Large intestine (tissue), 3 donors: ENCODE measurements at regions not wholly inside any gene's neighbourhood (a gene's known extent, or its start where the extent isn't known, plus 50 kb on each side); places are given as distances from the start of the nearest gene placed in this dataset.

Source experiments
- DNase-seq, 2 donors: peaks; one replicate each; pipeline versions ENCODE4 v3.0.0 to v3.0.0-alpha.2; 2013
- H3K27ac ChIP-seq: one replicate; pipeline ENCODE4 v1.5.1; 2013; ENCODE audit warnings: low read length
- H3K27me3 ChIP-seq: 2 replicates; pipeline ENCODE4 v1.6.1; 2013; ENCODE audit warnings: low read length; ENCODE audit not compliant: control insufficient read depth, insufficient read depth
- H3K36me3 ChIP-seq: 2 replicates; pipeline ENCODE4 v1.6.1; 2013; ENCODE audit warnings: low read length; ENCODE audit not compliant: control insufficient read depth, insufficient read depth
- H3K4me1 ChIP-seq: one replicate; pipeline ENCODE4 v1.6.1; 2013; ENCODE audit warnings: low read length; ENCODE audit not compliant: control insufficient read depth, insufficient read depth
- H3K4me3 ChIP-seq: one replicate; pipeline ENCODE4 v1.5.1; 2013; ENCODE audit warnings: low read length
- H3K9me3 ChIP-seq: one replicate; pipeline ENCODE4 v1.6.1; 2013; ENCODE audit warnings: mild to moderate bottlenecking, low read depth, low read length, moderate library complexity; ENCODE audit not compliant: control insufficient read depth
- WGBS: methylation state at CpG from one replicate; pipeline ENCODE4 v1.1.5; 2013; ENCODE audit warnings: low lambda C conversion rate; ENCODE audit not compliant: insufficient coverage; 5-methylcytosine and 5-hydroxymethylcytosine counted together

DNA sequence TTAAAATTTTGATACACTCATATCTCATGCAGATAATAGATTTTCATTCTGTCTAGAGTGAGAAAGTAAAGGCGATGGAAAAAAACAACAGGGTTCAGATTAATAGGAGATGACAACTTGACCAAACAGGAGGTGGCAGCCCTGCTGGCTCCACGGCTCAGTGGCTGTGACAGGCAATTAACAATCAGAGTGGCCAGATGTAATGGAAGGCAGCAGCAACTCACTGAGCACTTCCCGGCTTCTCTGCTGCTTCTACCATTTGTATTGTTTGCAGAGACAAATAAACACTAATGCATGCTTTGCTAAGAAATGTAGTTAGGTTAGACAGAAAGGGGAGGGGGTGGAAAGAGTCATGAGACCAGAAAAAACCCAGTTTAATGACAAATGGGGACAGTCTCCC is 473.0 kb upstream of the SLC10A2 start:
- peak in 1 of 2 donors; percentile 7 for DNase-seq

DNA sequence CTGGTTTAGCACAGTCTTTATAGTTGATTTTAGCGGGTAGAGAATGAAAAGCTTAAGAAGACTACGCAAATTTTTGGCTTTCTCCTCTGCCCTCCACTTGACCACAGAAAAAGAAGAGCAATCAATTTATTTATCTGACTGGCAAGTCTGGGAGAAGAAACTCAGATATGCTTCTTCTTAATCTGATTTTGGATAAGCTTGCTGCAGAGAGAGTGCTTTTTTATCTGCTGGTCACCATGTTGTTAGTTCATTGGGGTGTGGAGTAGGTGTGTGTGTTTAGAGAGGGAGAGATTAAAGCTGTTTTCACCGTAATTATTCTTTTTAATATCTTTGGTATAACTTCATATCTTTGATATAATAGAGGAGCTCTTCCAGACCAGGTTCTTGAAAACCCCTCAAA is 471.4 kb upstream of the SLC10A2 start:
- Histone ChIP-seq H3K4me1 (no peaks in the 10 kb centered on the region), H3K27me3 (no peaks in the 10 kb centered on the region), H3K4me3 (no peak overlapping the region), H3K27ac (no peak overlapping the region), H3K9me3 (no peaks in the 10 kb centered on the region), H3K36me3 (no peaks in the 10 kb centered on the region)
- no peak for DNase-seq
- WGBS = 40% methylated on average over 1 of the region's 3 CpGs

More for the DNA sequence above, 473.0 kb upstream of the SLC10A2 start:
- Histone ChIP-seq H3K36me3 (no peaks in the 10 kb centered on the region), H3K27ac (no peak overlapping the region), H3K4me1 (no peaks in the 10 kb centered on the region), H3K4me3 (no peak overlapping the region), H3K27me3 (no peaks in the 10 kb centered on the region), H3K9me3 (no peaks in the 10 kb centered on the region)
- no CpG with 5 or more reads among the region's 3 CpGs for WGBS

DNA sequence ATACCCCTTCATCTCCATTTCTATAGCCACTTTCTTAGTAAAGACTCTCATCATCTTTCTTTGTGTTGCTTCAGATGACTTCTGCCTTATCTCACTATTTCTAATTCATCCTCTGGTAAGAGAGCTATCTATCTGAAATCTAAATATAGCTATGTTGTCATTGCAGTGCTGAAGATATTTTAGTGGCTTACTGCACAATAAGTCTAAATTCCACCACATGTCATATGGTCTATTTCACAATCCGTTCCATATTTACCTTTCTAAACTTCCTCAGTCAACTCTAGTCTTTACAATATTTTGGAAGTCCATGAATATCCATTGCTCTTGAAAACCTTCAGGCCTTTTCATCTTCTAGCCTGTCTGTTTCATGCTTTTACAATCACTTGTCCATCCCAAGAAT is 465.1 kb upstream of the SLC10A2 start:
- Histone ChIP-seq H3K4me1 (peaks cover 16% of the 10 kb centered on the region), H3K4me3 (no peak overlapping the region), H3K27me3 (no peaks in the 10 kb centered on the region), H3K27ac (peak overlapping the region; percentile 71), H3K9me3 (no peaks in the 10 kb centered on the region), H3K36me3 (no peaks in the 10 kb centered on the region)
- peak; percentile 70 to 85 for DNase-seq
- 25% methylated on average over 1 of the region's 1 CpG for WGBS

DNA sequence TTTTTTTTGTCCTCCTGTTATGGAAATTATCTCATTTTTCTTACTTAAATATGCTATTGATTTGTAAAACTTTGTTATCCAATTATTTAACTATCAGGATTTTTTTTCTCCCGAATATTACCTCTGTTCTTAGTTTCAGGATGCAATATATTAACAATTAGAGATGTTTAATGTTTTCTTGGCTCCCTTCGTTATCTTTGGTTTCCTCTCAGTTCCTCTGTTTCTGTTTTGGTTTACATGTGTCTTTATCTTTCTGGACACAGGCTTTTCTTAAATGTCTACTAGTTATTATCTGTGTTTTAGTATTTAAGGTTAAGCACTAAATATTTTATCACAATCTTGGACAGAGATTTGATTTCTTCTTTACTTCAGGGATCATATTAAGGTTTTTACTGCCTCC is 462.2 kb upstream of the SLC10A2 start:
- H3K27me3 ChIP-seq = no peaks in the 10 kb centered on the region
- H3K4me3 ChIP-seq = no peak overlapping the region
- no peaks in the 10 kb centered on the region for H3K36me3 ChIP-seq
- peaks cover 16% of the 10 kb centered on the region for H3K4me1 ChIP-seq
- H3K27ac ChIP-seq = no peak overlapping the region
- H3K9me3 ChIP-seq = no peaks in the 10 kb centered on the region
- WGBS = 96% methylated on average over 2 of the region's 2 CpGs
- DNase-seq = no peak

DNA sequence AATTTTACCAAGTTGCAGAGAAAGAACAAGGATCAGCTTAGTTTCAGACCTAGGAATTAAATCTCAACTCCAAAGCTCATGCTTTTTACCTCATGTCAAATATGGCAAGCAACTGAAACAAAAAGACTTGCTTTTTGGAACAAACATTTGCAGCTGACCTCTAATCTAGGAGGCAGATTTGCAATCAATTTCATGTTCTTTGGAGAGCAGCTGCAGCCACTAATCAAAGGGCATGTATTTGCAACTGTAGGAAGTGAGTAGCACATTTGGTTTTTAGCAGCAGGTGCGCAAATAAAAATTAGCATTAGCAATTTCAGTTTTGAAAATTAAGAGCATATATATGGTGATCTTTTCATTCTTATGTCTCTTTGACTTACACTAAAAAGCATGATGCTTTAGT is 459.3 kb upstream of the SLC10A2 start:
- no peaks in the 10 kb centered on the region for H3K9me3 ChIP-seq
- WGBS = 100% methylated on average over 1 of the region's 1 CpG
- peaks cover 5% of the 10 kb centered on the region for H3K4me1 ChIP-seq
- no peaks in the 10 kb centered on the region for H3K27me3 ChIP-seq
- H3K27ac ChIP-seq = no peak overlapping the region
- DNase-seq = no peak
- no peaks in the 10 kb centered on the region for H3K36me3 ChIP-seq
- no peak overlapping the region for H3K4me3 ChIP-seq

DNA sequence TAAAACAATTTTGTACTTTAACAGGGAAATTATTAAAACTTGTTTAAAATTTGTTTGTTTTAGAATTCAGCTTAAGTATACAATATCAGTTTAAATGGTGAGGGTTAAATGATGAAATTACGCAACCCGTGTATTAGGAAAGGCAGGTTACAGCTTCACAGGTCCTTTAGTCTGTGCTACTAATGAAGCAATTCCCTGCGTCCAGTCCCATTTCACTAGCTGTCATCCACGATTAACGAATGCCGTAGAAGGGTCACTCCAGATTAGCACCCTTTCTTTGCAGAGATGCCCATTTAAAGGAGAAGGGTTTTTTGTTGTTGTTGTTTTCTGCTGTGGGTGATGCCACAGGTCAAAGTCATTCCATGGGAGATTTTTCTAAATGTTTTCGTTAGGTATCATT is 457.6 kb upstream of the SLC10A2 start:
- Histone ChIP-seq H3K9me3 (no peaks in the 10 kb centered on the region), H3K27ac (no peak overlapping the region), H3K27me3 (no peaks in the 10 kb centered on the region), H3K4me1 (no peaks in the 10 kb centered on the region), H3K36me3 (no peaks in the 10 kb centered on the region), H3K4me3 (no peak overlapping the region)
- 71% methylated on average over 1 of the region's 7 CpGs for WGBS
- no peak for DNase-seq

DNA sequence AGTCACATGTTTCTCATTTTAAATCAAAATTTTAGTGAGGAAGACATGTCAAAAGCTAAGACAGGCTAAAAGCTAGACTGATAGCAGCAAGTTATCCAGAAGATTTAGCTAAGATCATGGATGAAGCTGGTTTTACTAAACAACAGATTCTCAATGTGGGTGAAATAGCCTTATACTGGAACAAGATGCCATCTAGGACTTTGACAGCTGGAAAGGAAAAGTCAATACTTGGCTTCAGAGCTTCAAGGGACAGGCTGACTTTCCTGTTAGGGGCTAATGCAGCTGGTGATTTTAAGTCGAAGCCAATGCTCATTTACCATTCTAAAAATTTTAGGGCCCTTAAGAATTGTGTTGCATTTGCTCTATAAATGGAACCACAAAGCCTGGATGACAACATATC is 455.3 kb upstream of the SLC10A2 start:
- Histone ChIP-seq H3K4me3 (no peak overlapping the region), H3K9me3 (no peaks in the 10 kb centered on the region), H3K4me1 (peaks cover 13% of the 10 kb centered on the region), H3K27me3 (no peaks in the 10 kb centered on the region), H3K36me3 (no peaks in the 10 kb centered on the region), H3K27ac (no peak overlapping the region)
- DNase-seq = no peak
- WGBS = no CpG with 5 or more reads among the region's 1 CpG

DNA sequence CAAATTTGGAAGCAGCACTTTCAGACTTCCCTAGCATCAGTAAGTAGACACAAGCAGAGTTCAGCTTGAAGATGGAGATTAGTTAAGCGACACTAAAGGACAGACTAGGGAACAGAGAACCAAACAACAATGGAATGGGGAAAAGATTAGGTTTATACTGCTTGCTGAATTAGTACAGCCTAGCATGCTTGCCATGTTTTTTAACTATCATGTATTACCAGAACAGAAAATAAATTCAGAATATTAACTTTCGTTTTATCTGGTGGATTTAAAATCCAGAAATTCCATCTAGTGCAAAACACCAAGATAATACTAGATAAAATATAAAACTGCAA is 451.5 kb upstream of the SLC10A2 start:
- Histone ChIP-seq H3K27ac (peak overlapping the region; percentile 94), H3K27me3 (no peaks in the 10 kb centered on the region), H3K9me3 (no peaks in the 10 kb centered on the region), H3K4me1 (peaks cover 22% of the 10 kb centered on the region), H3K4me3 (no peak overlapping the region), H3K36me3 (no peaks in the 10 kb centered on the region)
- no CpG with 5 or more reads among the region's 2 CpGs for WGBS
- no peak for DNase-seq

DNA sequence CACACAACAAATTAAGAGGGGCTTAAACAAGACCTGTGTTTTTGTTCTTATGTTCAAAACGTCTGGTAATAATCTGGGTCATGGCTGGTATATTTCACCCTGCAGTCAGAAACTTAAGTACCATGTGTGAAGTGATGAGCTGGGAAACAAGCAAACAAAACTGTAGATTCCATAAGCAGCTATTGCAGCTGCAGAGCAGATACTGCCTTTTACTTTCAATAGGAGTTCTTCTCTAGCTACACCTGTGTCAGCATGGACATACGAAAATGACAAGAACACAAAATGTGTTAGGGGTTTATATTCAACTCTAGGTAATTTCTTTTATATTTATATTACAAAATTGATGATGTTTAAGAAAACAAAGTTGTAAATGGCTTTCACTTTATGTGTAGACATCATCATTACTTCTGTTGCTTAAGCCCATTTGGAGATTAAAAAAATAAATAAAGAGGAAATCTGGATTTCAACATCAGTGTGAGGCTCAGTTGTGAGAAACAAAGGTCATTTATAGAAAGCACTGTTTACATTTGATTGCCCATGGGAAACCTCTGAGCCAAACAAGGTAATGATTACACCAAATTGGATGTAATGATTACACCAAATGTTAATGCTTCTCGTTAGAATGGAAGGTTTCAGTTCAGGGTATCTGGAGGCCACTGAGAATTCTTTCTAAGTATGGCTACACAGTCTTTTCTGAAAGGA is 451.0 kb upstream of the SLC10A2 start:
- no peak overlapping the region for H3K4me3 ChIP-seq
- DNase-seq = peak; percentile 71 to 90
- no peaks in the 10 kb centered on the region for H3K9me3 ChIP-seq
- no peaks in the 10 kb centered on the region for H3K36me3 ChIP-seq
- H3K27ac ChIP-seq = peak overlapping the region; percentile 94
- WGBS = 29% methylated on average over 1 of the region's 3 CpGs
- H3K4me1 ChIP-seq = peaks cover 22% of the 10 kb centered on the region
- no peaks in the 10 kb centered on the region for H3K27me3 ChIP-seq

DNA sequence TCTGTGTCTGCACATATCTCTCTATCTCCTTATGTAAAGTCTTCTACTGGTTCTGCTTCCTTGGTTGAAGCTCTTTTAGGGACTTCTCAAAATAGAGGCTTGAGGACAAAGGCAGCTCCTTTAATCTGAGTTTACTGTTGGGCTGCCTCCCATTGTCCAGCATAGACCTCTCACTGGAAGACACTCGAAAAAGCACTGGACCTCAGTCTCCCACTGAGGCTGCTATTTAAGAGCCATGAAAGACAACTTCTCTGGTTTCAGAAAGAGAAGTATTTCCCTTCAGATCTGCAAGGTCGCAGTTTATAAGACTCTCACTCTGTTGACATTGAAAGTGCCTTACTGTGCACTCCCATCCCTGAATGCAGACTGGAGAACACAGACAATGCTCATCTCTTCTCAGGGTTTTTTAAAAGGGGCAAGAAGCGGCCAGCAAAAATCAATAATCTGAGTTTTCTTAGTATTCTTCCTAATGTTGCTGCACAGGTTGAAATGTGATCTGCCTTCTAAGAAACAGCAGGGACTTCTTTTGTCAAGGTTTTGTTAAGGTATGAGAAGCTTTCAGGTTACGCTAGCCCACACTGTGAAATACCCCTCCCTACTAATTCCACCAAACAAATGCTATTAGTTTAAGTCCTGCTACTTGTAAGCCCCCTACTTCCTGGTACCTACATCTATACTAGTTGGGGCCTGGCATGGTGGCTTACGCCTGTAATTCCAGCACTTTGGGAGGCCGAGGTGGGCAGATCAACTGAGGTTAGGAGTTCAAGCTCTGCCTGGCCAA is 450.0 kb upstream of the SLC10A2 start:
- peaks cover 22% of the 10 kb centered on the region for H3K4me1 ChIP-seq
- H3K9me3 ChIP-seq = no peaks in the 10 kb centered on the region
- WGBS = no CpG with 5 or more reads among the region's 6 CpGs
- H3K27me3 ChIP-seq = no peaks in the 10 kb centered on the region
- peak overlapping the region; percentile 94 for H3K27ac ChIP-seq
- no peak overlapping the region for H3K4me3 ChIP-seq
- no peaks in the 10 kb centered on the region for H3K36me3 ChIP-seq
- no peak for DNase-seq

DNA sequence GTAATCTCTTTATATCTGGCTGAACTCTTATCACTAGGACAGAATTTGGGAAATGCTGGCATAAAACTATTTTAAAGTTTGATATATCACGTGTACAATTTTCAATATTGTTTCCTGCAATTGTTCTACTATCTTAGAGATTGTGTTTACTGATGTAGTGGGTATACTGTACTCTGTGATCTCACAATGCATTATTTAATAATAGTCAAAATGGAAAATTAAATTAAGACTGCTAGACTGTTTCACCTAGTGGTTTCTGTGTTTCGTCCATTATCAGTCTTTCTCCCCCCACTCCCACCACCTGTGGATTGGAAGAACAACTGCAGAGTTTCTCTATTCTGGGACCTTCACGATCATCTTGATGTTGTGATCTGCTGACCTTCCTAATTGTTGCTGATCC is 449.2 kb upstream of the SLC10A2 start:
- H3K4me1 ChIP-seq = peaks cover 22% of the 10 kb centered on the region

More for the DNA sequence above, 449.2 kb upstream of the SLC10A2 start:
- H3K36me3 ChIP-seq = no peaks in the 10 kb centered on the region
- 100% methylated on average over 1 of the region's 3 CpGs for WGBS
- no peak for DNase-seq
- H3K4me3 ChIP-seq = no peak overlapping the region
- no peak overlapping the region for H3K27ac ChIP-seq
- no peaks in the 10 kb centered on the region for H3K27me3 ChIP-seq
- no peaks in the 10 kb centered on the region for H3K9me3 ChIP-seq
